HG03196 (cell line): ENCODE measurements at regions not wholly inside any gene's neighbourhood (a gene's known extent, or its start where the extent isn't known, plus 50 kb on each side); places are given as distances from the start of the nearest gene placed in this dataset.

Experiments
- ATAC-seq: cut with Tn5 transposase; IDR thresholded peaks from one replicate; pipeline ENCODE4 v1.9.1; 2021; ENCODE audit not compliant: unreplicated experiment

DNA sequence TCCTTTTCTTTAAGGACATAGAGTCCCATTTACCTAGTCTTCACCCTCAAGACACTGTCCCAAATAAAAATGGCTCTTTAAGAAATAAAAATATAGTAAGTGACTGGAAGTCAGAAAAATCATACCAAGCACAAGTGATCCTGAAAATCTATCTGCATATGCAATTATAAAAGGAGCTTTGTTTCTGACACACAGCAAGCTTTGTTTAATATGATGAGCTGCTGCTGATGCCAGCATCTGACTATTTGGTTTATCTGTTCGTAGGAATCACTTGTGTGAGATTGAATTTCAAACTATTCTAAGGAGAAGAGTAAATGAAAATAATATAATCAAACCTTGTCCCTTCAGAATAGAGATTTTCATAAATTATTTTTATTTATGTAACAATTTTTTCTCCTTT, 332.4 kb downstream of the PCDH7 start:
- no peak for ATAC-seq

DNA sequence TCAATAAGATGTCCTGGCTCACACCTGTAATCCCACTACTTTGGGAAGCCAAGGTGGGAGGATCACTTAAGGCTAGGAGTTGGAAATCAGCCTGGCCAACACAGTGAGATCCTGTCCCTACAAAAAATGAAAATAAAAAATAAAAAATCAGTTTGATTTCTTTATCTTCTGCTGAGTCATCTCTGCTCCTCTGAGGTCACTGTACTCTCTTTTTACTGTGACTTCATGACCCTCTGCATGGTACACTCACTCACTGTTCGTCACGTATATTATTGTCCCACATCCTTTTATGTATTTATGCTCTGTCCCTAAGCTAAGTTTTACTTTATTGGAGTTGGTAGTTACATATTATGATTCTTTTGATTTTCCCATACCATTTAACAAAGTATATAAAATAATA, 333.3 kb downstream of the PCDH7 start:
- no peak for ATAC-seq

DNA sequence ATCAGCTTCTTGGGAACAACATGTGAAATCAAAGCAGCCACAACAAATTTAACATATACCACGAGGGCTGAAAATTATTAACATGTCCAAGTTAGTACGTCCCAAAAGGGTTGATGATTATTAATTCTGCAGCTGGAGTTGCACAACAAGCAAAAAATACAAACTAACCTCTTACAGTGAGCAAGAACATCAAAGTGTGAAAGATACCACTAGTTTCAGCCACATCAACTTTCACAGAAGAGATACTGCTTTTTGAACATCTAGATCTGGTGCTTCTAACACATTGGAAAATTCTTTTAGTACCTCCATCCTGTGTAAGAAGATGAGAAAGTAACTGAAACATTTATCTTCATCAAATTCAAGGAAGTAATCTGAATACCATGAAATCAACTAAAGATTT, 334.1 kb downstream of the PCDH7 start:
- no peak for ATAC-seq

DNA sequence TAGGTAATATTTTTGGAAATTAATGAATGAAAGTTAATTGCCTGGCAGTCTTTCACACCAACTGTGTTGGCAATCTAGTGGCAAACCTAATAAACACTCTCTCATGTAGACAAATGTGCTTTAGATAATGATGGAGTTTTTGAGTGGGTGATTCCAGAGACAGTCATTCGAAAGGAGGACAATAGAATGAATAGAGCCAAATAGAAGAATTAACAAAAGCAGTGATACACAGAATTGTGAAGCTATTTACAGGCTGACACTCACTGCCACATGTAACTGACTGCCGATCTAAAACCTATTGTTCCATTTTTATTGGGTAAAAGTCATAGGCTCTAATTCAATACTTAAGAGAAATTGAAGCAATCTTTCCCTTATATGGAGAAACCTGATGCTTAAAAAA, 338.5 kb downstream of the PCDH7 start:
- ATAC-seq, result no peak

DNA sequence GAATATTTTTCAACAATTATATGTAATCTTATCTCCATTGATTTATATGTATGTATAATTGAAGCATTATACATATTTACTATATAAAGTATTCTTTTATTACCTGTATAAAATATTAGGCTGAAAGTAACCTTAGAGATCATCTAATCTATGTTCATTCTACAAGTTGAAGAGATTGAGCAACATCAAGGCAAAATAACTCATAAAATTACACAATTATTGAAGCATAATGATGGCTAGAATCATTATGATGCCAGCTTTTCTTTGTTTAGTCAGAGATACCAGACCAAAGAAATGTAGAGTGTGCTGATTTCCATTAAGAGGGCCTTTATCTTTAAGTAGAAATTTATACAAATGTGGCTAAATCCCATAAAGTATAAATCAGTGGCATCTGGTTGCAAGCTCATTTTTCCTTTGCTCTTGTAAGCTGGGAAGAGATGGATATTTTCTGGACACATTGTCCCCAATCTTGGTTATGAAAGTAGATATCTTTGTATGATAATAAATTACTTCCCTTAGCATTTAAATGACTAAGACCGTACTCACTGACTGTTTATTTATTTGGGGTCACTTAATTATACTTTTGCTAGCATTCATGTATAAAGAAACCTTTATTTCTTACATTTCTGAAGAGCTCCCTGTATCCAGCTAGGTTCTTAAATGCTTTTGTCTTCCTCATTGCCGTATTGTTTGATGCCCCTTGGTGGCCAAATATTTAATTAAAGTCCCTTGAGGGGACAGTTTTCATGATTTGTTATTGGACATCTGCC, 339.8 kb downstream of the PCDH7 start:
- no peak for ATAC-seq

DNA sequence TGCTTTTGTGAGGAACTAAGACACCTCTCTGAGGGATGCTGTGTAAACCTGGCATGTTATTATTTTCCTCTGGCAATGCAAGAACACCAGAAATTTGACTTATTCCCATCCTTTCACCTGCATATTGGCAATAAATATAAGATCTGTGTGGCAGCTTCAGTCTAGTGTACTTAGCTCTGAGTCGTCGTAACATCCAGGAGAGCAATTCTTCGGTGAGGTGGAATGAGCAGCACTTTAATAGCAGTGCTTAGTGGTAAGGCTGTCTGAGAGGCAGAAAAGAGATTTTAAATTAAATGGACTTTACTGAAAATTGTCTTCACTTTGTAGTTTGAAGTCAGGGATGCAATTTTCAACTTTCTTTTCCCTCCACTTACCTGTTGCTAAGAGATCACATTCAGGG, 344.9 kb downstream of the PCDH7 start:
- ATAC-seq, result no peak

DNA sequence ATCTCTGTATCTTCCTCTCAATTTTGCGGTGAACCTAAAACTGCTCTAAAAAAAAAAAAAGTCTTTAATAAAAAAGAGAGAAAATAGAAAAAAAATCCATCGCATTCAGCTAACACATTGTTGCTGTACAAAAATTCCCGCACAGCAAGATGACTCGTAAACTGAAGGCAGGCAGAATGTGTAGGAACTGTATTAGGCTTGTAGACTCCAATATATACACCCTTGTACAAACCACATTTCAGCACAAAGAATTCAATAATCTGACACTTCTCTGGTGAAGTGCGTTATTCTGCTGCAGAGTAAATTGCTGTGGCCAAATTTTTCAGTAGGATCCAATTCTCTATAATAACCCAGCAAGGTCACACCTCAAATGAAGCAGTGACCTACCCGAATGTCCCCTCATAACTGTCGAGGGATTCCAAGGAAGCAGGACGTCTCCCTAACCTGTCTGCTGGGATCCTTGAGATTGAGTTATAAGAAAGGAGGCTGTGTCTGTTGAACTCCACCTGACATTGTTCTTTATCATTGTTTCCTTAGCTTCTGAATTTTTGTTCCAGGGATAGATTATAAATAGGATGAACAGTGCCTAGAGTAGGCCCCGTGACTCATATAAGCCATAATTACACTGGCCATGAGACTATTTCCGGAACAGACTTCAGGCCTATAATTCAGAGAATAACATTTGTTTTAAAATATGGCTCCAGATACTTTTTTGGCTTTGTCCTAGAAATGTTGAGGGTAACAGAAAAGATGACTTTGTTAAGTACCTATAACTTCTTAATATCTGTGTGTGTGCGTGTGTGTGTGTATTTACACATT, 348.3 kb downstream of the PCDH7 start:
- ATAC-seq, result no peak

DNA sequence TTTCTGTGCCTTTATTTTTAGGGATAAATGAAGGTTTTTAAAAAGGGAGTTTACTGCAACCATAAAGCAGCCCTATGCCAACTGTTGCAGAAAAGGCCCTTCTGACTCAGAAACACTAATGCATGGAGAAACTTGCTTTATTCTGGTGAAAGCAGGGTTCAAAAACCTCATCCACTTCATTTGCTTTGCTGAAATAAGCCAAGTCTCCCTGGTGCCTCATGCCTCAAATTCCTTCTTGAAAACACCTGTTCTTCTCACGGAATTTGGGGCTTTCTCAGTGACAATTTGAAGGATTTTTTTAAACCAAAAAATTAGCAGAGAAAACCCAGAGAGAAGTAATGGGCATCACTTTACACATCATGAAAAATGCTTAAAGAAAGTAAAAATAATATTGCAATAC, 349.0 kb downstream of the PCDH7 start:
- no peak for ATAC-seq

DNA sequence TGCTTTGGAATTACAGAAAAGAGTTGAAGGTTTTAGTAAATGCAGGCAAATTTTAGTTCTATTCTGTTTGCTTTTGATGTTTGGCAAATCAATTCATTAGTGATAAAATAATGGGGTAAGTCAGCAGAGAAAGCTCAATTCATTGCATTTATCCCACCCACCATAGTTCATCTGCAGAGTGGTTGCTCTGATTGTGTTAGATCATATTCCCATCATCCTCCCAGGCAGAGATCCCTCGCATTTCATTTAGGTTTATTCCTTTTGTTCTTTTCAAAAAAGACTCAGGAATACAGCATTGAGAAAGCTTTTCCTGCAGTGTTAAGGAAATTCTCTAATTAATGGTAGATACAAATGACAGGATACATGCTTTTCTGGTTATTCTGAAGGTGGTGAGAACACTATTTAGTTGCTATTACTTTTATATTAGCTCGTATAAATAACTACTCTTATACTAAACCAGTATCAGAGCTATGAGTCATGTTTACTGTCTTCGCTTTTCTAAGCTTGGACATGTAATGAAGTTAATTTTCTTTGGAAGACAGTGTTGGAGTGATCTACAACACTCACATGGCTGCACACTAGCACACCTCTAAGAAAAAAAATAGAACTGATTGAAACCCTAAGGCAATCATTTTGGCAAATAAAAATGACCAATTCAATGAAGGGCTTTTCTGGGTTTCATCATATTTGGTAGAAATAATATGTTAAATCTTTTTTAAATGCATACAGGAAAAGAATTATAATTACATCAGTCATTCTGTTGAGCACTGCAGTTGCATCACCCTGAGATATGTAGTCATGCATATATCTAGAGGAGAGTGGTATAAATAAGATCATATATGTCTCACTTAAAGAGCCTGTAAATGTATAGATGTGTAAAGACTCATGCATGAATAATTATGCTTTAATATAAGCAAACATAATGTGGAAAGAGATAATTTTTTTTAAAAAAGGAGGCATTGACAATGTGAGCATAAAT, 351.6 kb downstream of the PCDH7 start:
- ATAC-seq, result no peak

DNA sequence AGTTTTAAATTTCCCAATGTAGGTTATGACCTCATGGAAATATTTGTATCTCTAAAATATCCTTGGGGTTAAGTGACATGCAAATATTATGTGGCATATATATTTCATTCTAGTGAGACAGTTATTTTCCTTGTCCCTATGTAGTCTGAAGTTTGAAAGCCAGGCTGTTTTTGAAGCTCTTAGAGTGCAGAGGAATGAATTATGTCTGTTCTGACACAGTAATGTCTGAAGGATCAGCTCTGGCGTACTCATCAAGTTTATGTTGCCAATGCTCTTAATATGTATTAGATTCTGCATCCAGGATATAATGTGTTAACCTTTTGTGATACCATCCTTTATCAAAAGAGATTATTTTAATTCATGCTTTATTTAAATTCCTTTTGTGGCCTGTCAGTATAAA, 355.8 kb downstream of the PCDH7 start:
- ATAC-seq, result no peak

DNA sequence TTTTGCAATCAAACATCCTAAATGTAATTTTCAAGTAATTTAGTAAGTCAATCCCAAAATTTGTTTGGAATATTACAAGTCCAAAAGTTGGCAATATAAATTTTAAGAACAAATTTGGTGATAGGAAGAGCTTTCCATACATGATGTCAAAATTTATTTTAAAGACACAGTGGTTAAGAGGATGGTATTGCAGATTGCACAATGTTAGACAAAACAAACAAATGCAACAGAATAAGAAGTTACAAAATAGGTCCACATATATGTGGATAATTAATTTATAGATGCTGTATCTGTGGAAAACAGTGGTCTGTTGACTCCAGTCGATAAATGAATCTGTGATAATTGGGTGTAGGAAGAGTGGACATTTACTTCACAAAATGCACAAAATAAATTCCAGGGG, 358.5 kb downstream of the PCDH7 start:
- ATAC-seq, result no peak

DNA sequence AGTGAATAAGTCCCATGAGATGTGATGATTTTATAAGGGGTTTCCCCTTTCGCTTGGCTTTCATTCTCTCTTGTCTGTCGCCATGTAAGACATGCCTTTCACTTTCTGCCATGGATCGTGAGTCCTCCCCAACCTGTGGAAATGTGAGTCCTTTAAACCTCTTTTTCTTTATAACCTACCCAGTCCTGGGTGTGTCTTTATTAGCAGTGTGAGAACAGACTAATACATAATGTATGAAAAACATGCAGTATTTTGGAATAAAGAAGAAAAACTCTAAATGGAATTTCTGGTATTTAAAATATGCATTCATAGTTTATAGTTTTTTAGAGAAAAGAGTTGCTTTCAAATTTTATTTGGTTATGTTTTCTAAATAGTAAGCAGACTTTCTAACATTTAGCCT, 360.7 kb downstream of the PCDH7 start:
- no peak for ATAC-seq

DNA sequence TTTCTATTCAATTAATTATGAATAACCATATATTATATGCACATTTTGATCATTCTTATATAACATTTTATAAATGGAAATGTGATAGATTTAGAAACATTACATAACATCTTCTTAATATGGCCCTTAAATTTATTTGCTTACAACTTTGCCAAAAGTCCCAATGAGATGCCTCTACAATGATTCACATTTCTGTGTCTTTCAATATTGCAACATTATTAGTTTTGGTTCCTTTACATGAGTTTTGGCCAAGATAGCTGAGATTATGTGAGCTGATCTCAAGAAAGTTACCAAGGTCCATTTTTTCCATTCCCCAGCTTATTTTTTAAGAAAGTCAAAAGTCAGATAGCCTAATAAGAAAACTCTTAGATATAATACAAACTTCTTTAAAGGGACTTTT, 361.2 kb downstream of the PCDH7 start:
- no peak for ATAC-seq

DNA sequence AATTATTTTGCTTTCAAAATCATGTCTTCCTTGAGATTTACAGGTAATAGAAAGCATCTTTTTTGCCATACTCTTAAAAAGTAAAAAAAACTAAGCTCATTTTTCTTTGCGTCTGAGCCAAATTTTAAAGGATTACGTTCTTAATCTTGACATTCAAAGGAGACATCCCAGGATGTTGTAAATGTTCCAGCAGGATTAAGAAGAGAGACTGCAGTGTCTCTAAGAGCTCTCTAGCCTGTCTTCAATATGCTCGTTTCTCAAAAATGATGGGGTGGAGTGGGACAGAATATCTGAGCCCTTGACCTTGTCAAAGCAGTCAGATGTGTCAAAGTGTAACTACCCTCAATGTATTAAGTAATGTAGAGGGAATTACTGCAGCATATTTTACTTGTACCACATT, 363.3 kb downstream of the PCDH7 start:
- no peak for ATAC-seq

DNA sequence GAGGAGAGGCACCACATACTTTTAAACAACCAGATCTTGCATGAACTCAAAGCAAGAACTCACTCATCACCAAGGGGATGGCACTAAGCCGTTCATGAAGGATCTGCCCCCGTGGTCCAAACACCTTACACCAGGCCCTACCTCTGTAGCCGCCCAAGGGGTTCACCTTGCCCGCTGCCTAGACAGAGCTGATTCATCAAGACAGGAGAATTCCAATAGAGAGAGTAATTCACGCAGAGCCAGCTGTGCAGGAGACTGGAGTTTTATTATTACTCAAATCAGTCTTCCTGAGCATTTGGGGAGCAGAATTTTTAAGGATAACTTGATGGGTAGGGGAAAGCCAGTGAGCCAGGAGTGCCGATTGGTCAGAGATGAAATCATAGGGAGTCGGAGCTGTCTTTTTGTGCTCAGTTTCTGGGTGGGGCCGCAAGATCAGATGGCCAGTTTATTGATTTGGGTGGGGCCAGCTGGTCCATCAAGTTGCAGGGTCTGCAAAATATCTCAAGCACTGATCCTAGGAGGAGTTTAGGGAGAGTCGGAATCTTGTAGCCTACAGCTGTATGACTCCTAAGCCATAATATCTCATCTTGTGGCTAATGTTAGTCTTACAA, 364.7 kb downstream of the PCDH7 start:
- ATAC-seq, result no peak

DNA sequence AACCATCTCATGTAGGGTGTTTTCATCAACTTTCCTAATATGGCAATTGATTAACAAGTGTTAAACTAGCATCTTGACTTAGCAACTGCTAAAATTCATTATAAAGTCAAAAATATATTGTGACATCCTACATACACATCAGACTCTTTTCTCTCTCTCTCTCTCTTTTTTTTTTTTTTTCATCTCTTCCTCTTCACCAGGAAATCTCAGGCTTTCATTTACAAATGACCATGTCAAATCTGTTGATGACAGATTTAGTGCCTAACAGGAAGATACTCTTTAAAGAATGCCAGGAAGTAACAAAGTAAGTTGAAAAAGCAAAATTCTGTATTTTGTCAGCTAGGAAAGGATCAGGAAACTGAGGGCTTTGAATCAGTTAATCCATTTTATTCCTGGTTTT, 365.5 kb downstream of the PCDH7 start:
- no peak for ATAC-seq

DNA sequence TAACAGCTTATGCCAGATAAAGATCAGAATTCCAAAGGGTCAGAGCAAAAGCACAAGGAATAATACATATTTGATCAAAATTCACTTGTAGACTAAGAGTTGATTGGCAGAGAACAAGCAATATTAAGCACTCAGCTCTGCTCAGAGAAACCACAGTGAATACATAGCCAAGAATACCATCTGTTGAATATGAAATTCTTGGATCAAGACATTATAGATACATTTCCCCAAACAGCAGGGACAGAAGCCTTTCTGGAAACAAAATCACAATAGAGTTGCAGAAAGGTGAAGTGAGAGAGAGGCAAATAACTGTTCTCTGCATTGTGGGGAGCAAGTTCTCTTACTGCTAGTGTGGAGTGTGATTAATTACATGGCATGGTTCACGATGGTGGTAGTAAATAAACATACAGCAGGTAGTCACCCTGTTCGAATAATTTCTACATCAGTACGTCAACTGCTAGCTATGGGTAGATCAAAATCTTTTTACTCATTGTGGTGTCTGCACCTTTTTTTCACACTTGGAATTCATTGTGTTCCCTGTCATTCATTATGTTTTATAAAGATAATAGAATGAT, 366.7 kb downstream of the PCDH7 start:
- ATAC-seq, result no peak

DNA sequence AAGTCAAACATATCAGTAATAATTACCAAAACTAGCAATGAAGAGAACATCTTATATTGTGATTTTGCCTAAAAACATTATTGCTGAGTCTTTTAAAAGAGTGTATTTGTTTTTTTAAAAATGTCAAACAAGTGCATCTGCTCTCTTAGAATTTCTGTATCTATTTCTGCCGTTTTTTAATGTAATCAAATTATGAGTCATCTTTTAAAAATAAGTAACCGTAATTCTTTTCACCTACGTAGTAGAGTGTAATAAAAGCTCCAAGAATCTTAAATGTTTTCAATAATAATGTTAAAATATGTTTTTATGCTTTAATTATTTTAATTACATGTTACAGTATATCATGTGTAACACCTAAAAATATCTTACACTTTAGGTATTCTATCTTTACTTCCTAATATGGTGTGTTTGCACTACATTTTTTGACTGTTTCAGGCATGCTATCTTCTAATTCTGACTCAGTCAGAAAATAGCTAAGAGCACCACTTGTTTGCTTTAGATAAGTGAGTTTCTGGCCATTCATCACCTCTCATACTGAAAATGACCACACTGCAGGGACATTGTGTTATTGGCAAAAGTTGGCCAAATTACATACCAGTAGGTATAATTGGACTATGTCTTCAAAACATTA, 368.5 kb downstream of the PCDH7 start:
- no peak for ATAC-seq

DNA sequence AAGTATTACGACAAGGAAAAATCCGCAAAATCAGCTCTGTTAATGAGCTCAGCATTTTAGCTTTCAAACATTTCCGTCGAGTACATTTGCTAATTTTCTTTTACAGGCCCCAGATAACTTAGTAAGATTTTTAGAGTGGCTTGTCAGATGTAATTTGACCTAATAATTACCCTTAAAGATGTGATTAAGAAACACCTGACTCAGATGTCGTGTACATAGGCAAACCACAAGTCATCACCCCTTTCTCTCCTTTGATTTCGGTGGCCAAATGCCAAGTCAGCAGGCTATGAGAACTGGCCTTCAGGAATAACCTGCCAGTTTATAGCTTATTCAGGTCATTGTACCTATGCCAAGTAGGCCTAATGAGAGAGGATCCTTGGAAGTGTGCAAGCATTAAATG, 369.6 kb downstream of the PCDH7 start:
- ATAC-seq, result no peak

DNA sequence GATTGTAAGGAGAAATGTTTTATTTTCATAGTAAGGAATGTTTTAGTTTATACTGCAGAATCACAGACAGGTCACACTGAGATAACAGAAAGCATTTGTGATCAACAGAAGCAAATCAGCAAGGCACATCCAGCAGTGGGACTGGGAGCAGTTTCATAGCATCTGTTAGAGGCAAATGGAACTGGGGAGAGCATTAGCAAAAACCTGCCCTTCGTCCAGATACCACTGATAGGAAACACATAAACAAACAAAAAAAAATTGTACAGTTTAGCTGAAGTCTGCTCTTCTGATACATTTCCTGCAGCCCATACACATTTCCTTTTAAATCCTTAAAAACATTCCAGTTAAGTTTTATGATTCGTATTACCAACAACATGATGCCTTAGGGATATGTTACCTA, 374.3 kb downstream of the PCDH7 start:
- ATAC-seq, result no peak
